ENCODE measurements at regions not wholly inside any gene's neighbourhood (a gene's known extent, or its start where the extent isn't known, plus 50 kb on each side); places are given as distances from the start of the nearest gene placed in this dataset.

DNA sequence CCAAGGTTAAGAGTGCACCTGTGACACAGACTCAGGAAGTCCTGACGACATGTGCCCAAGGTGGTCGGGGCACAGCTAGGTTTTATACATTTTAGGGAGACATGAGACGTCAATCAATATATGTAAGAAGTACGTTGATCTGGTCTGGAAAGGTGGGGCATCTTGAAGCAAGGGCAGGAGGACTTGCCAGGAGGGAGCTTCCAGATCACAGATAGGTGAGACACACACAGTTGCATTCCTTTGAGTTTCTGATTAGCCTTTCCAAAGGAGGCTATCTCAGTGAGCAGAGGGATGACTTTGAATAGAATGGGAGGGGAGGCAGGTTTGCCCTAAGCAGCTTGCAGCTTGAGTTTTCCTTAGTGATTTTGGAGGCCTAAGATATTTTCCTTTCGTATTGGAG lies 257.4 kb downstream of the CGGBP1 start:
- H3K23ac ChIP-seq (ENCODE audit: low read depth, low read length), result no peak overlapping the region
- TF ChIP-seq NFE2L2 (IDR thresholded peaks at IDR 0.05; ENCODE audit: low read depth, low read length), result no peak
- no peak for TF ChIP-seq CEBPB (IDR thresholded peaks at IDR 0.05; ENCODE audit: low read depth, low read length)
- TF ChIP-seq, protein P1, sequence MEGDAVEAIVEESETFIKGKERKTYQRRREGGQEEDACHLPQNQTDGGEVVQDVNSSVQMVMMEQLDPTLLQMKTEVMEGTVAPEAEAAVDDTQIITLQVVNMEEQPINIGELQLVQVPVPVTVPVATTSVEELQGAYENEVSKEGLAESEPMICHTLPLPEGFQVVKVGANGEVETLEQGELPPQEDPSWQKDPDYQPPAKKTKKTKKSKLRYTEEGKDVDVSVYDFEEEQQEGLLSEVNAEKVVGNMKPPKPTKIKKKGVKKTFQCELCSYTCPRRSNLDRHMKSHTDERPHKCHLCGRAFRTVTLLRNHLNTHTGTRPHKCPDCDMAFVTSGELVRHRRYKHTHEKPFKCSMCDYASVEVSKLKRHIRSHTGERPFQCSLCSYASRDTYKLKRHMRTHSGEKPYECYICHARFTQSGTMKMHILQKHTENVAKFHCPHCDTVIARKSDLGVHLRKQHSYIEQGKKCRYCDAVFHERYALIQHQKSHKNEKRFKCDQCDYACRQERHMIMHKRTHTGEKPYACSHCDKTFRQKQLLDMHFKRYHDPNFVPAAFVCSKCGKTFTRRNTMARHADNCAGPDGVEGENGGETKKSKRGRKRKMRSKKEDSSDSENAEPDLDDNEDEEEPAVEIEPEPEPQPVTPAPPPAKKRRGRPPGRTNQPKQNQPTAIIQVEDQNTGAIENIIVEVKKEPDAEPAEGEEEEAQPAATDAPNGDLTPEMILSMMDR (conservative IDR thresholded peaks at IDR 0.05; ENCODE audit: low read depth, low read length), result no peak
- TF ChIP-seq, protein P2, sequence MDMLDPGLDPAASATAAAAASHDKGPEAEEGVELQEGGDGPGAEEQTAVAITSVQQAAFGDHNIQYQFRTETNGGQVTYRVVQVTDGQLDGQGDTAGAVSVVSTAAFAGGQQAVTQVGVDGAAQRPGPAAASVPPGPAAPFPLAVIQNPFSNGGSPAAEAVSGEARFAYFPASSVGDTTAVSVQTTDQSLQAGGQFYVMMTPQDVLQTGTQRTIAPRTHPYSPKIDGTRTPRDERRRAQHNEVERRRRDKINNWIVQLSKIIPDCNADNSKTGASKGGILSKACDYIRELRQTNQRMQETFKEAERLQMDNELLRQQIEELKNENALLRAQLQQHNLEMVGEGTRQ (IDR thresholded peaks at IDR 0.05; ENCODE audit: low read depth, low read length), result no peak
- TF ChIP-seq BHLHE40 (IDR thresholded peaks at IDR 0.05; ENCODE audit: low read depth, low read length), result no peak
- TF ChIP-seq MXI1 (IDR thresholded peaks at IDR 0.05; ENCODE audit: borderline replicate concordance, low read depth, low read length), result no peak
- TF ChIP-seq FOS (IDR thresholded peaks at IDR 0.05; ENCODE audit: low read depth, low read length), result no peak
- TF ChIP-seq POLR2A (IDR thresholded peaks at IDR 0.05; ENCODE audit: low read depth, low read length), result no peak
- TF ChIP-seq MAFK (IDR thresholded peaks at IDR 0.05; ENCODE audit: low read depth, low read length), result no peak
- POLR2A ChIA-PET (ENCODE audit: unreplicated experiment), result no interaction called here
- H2BK15ac ChIP-seq (ENCODE audit: low read depth, low read length), result no peak overlapping the region
- H3K9me1 ChIP-seq (ENCODE audit: insufficient read depth, low read length), result no peaks in the 10 kb centered on the region
- H3K27me3 ChIP-seq (ENCODE audit: control insufficient read depth, insufficient read depth, low read length), result no peaks in the 10 kb centered on the region
- intact Hi-C loops (cut with micrococcal nuclease), result no loop called here
- in situ Hi-C loops (cut with MboI; ENCODE audit: low sequenced_read_pairs), result no loop called here
- no peak overlapping the region for H3K56ac ChIP-seq (ENCODE audit: extremely low read depth, insufficient read depth, low read length)
- BruUV-seq (replicated peaks), result no TSS peak
- no peak overlapping the region for H2AK5ac ChIP-seq (ENCODE audit: low read depth, low read length)
- no peaks in the 10 kb centered on the region for H3K79me1 ChIP-seq (ENCODE audit: low read depth in 1 of 2, low read length in 2 of 2)
- H3K36me3 ChIP-seq (ENCODE audit: control insufficient read depth, insufficient read depth, low read length), result no peaks in the 10 kb centered on the region
- H3K9me3 ChIP-seq (ENCODE audit: control insufficient read depth, insufficient read depth, low read length), result peaks cover 3% of the 10 kb centered on the region; the same call in 1 of the 2 replicates
- H4K8ac ChIP-seq (ENCODE audit: low read depth in 2 of 2, low read length in 2 of 2), result no peak overlapping the region
- no peak overlapping the region for H2BK20ac ChIP-seq (ENCODE audit: low read depth, low read length)
- H2AFZ ChIP-seq (replicated peaks; ENCODE audit: low read length, poor library complexity), result no peak overlapping the region
- no peaks in the 10 kb centered on the region for H3K4me1 ChIP-seq (ENCODE audit: control insufficient read depth, insufficient read depth, low read length)
- no peak overlapping the region for H3K18ac ChIP-seq (ENCODE audit: low read depth, low read length)
- H3K14ac ChIP-seq (replicated peaks; ENCODE audit: low read depth, low read length), result no peak overlapping the region
- ATAC-seq (ENCODE audit: low read depth) (no peak), DNase-seq (no peak)
- no peak overlapping the region for H3K4me2 ChIP-seq (ENCODE audit: low read depth, low read length)
- no peak overlapping the region for H3K4ac ChIP-seq (ENCODE audit: low read depth, low read length)
- H3K9ac ChIP-seq (ENCODE audit: low read depth, low read length), result no peak overlapping the region
- WGBS, 2 experiments (ENCODE audit: extremely low coverage in 2 of 2, insufficient read length in 1 of 2), result 17% methylated on average over 2 of the region's 5 CpGs; no CpG with 5 or more reads in 1 of the 2 experiments
- H4K91ac ChIP-seq (ENCODE audit: insufficient read depth, low read depth, low read length), result no peak overlapping the region
- no peak overlapping the region for H2BK5ac ChIP-seq (ENCODE audit: low read depth, low read length, poor library complexity, severe bottlenecking)
- no peaks in the 10 kb centered on the region for H4K20me1 ChIP-seq (ENCODE audit: insufficient read depth, low read length)
- H3K4me3 ChIP-seq (ENCODE audit: insufficient read depth, low read depth, low read length), result no peak overlapping the region
- no peak overlapping the region for H4K5ac ChIP-seq (ENCODE audit: low read depth, low read length)
- H3K27ac ChIP-seq (ENCODE audit: insufficient read depth, low read length), result no peak overlapping the region
- no peak overlapping the region for H2BK120ac ChIP-seq (ENCODE audit: low read depth, low read length)
- H2AK9ac ChIP-seq (replicated peaks; ENCODE audit: low read depth, low read length, poor library complexity), result no peak overlapping the region
- dilution Hi-C loops (cut with HindIII; ENCODE audit: low sequenced_read_pairs, unreplicated experiment), result no loop called here
- CTCF ChIA-PET, result no interaction called here

Measured in IMR-90 (cell line).